Nucleus accumbens (tissue), 56 donors: ENCODE measurements at regions not wholly inside any gene's neighbourhood (a gene's known extent, or its start where the extent isn't known, plus 50 kb on each side); places are given as distances from the start of the nearest gene placed in this dataset.
"Not testable (repeated sequence)": the region's sequence is repeated elsewhere in the genome, so short reads cannot be mapped to it uniquely, and the experiment has no call there.

ENCODE experiments used
- DNase-seq, 56 donors: peaks; one replicate each; lab custom pipeline; 2025; lab: John Stamatoyannopoulos, UW

DNA sequence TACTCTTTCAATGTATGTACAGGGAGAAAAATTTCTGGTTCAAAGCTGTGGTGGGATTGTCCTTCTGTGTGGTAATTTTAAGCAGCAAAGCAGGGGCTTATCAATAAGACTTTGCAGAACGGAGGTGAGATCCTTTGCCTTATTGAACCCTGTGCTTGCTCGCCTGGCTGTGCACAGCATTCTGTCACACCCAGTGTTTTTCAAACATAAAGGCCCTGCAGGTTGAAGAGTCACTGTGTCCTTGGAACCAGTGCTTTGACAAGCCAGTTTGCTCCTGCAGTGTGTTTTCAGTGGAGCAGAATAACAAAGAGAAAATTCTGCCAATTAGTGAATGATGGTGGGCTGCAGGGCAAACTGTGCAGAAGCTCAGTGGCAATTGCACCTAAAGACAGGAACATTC is 236.7 kb upstream of the PCSK5 start:
- no peak for DNase-seq

- DNase-seq: no peak
Observed at GRCh38 chr9:75657015-75657414, 233.5 kb upstream of the PCSK5 start.

DNA sequence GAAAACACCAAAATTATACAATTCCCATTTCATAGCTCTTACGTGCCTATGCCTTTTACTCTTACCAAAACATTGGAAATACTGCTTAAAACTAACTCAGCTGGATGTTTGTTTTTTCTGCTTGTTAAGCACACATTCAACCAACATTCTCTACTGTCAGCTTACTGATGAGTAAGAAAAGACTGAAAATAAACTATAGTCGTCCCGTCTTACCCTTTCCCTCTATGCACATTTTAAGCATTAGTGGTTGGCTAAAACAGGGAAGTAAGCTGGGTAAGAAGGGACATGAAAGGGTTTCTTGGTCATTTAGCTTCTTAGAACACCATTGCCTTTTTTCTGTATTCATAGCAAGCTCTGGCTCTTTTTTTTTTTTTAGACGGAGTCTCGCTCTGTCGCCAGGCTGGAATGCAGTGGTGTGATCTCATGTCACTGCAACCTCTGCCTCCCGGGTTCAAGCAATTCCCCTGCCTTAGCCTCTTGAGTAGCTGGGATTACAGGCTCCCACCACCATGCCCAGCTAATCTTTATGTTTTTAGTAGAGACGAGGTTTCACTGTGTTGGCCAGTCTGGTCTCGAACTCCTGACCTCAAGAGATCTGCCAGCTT is 232.1 kb upstream of the PCSK5 start:
- DNase-seq: no peak

DNA sequence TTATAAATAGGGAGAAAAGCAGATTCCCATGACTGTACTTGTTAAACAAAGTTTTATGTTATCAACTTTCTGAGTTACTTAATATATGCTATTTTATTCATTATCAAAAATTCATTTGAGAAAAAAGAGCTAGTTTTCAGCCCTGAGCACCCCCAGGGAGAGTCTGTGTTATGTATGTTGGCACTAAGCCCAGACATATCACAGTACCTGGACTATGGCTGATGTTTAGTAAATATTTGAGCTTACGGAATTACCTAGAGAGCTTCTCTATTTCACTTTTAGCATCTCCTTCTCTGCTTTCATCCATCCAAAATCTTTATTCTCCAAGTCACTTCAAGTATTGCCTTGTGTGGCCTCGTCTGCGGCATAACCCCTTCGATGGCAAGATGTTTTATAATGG is 225.9 kb upstream of the PCSK5 start:
- DNase-seq: no peak

- no peak for DNase-seq
Observed at GRCh38 chr9:75666856-75667554, 223.5 kb upstream of the PCSK5 start.

DNA sequence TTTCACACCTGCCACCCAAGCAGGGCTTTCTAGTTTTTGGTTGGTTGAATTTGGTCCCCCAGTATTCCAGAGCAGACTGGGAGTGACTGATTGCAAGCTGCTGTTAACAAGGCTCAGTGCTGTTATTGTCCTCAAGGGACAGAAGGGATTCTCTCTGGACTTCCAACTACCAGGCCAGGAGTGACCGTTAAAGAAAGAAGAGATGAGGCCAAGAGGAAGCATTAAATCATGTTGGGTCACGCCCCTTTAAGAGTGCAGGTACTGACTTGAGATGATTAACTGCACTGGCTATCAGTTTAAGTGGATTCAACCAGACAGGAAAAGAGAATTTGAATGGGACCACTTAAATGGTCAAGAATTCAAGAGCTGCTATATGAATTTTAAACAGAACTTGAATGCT is 220.8 kb upstream of the PCSK5 start:
- DNase-seq: no peak

DNA sequence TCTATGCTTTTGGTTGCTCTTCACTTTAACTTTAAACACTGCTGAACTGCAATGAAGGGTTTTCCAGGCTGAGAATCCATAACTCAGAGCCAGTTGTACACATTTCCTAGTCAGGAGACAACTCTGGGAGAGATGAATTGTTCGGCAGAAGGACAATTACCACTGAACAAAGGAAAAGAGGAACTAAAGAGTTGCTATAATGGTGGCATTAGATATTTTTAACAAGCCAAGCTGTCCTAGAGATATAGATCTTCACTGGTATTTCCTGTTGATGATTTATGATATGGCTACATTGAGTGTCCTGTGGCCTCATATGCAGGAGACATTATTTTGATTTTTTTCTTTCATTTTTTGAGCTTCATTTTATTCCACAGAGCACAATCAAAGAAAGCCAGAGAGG is 219.1 kb upstream of the PCSK5 start:
- no peak for DNase-seq

- DNase-seq: no peak
Observed at GRCh38 chr9:75672478-75672877, 218.0 kb upstream of the PCSK5 start.

DNA sequence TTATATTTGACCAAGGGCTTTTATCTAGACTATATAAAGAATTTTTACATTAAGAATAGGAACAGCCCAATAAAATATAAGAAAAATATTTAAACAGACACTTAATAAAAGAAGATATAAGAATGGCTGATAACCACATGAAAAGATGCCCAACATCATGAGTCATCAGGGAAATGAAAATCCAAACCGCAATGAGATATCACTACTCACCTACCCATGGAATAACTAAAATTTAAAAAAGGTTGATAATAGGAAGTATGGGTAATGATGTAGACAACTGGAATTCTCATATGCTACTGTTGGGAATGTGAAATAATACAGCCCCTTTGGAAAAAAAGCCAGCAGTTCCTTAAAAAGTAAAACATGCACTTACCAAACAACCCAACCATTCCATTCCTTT is 206.9 kb upstream of the PCSK5 start:
- DNase-seq: no peak

- DNase-seq: peak in 10 of 56 donors; percentile 0 to 57 (median 8)
Observed at GRCh38 chr9:75685062-75685461, 205.4 kb upstream of the PCSK5 start.

DNA sequence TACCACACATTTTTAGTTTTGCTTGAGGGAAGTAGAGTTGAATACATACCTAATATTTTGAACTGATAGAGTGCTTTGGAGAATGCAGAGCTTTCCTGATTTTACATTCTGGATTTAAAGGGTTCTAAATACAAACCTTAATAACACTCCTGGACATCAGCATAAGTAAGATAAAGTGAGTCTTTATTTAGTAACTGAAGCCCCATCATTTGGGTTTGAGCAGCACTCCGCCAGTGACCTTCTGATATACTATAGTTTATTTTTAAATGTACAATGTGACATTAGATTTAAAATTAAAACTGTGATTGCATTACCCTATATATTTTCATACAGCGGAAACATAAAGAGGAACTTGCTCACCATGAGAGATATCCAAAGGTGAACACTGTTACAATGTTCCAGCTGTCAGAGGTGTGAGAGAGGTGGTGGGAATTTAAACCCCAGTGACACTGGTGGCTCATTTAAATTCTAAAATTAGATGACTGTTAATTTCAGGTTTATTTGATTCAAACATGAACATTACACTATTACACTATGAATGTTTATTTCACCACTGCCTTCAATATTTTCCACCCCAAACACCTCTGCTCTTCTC is 203.0 kb upstream of the PCSK5 start:
- DNase-seq: no peak

DNA sequence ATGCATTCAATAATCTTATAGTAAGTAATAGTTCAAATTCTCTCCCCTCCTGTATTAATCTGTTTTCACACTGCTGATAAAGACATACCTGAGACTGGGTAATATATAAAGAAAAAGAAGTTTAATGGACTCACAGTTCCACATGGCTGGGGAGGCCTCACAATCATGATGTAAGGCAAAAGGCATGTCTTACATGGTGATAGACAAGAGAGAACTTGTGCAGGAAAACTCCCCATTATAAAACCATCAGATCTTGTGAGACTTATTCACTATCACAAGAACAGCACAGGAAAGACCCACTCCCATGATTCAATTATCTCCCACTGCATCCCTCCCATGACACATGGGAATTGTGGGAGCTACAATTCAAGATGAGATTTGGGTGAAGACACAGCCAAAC is 199.9 kb upstream of the PCSK5 start:
- not testable (repeated sequence) for DNase-seq

- no peak for DNase-seq
Observed at GRCh38 chr9:75691408-75691807, 199.1 kb upstream of the PCSK5 start.

- no peak for DNase-seq
Observed at GRCh38 chr9:75692309-75692708, 198.2 kb upstream of the PCSK5 start.

DNA sequence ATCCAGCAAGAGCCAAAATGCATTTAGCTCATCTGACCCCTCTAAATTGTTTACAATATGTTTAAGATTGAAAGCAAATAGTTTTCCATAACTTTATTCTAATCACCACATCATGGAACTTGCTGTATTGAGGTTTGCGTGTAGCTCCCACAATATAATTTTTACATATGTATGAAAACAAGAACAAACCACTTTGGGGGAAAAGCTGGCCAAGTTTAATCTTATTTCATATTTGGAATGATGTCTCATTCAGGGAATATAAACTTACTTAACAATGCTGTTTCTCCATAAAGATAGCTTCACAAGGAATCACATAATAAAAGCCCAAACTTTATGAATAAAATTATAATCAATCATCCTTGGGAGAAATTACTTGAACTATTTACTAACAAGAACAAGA is 194.6 kb upstream of the PCSK5 start:
- DNase-seq: no peak

GRCh38 chr9:75699017-75699416 is 191.5 kb upstream of the PCSK5 start:
- DNase-seq: no peak

DNA sequence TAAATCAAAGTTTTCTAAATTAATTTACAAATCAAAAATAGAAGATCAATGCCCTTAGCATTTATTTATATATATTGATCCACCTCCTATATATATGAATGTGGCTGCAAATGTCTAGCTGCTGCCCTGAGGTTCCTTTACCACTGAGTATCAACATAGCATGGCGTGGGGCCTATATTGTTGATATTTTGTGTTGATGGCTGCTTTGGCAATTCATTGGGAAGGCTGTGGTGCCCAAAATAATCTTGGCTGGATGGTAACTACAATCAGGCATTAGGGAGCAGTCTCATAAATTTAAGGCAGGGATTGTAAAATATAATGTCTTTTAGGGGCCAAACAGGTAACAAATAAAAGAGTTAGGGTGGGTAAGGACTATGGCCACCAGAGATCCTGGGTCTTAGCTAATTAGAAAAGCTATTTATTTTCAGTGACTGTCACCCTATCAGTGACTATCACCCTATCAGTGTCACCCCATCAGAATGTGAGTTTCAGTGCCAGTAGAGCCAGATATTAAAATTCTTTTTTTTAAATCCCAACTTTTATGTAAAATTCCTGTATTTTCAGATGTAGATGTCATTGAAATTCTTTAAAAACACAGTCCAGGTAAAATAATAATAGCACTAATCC is 190.7 kb upstream of the PCSK5 start:
- no peak for DNase-seq

DNA sequence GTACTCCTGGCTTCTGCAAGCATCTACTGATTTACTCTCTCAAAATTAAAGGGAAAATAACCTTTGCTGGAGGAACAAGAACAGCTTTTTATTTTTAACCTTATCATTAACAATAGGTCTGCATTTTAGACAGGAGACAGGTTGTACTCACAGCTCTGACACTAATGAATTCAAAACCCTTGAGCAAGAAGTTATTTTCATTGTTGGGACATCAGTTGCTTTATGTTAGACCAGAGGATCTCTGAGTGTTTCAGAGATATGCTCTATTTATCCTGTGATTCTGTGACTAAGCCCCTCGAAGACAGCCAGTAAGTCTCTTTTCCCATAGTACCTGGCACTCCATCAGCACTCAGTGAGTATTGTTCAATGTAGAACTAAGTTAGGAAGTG is 190.2 kb upstream of the PCSK5 start:
- no peak for DNase-seq

GRCh38 chr9:75707191-75707590 is 183.3 kb upstream of the PCSK5 start:
- DNase-seq: no peak

DNA sequence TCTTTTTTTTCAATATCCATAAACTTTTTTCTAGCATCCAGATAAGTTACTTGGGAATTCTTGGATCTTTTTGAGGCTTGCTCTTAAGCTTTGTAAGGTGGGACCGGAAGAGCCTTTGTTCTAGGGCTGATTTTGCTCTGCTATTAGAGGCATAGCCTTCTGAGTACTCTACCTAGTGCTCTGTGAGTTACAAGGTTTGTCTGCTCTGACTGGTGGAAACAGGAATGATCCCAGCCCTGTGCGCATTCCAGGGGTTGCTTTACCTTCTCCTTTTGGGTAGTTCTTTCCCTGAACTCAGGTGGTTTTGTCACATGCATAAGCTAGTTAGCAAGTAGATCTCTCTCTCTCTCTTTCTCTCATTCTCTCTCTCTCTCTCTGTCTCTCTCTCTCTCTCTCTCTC is 180.8 kb upstream of the PCSK5 start:
- no peak for DNase-seq

- no peak for DNase-seq
Observed at GRCh38 chr9:75712700-75713099, 177.8 kb upstream of the PCSK5 start.

DNA sequence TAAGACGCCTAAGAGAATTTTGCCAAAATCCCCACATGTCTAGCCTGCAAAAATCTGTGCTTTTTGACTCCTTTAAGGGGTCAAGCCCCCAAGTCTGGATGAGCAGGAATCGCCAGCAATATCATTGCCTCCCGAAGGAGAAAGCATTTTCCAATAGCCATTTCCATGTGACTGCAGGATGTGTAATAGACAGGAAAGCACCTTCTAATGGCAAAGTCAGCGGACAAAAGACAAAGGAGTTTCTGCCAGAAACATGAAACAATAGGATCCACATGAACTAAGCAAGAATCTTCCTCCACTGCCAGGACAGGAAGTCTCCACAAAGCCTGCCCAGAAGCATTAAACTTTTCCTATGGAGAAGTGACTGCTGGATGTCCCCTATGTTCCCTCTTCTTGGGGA is 177.1 kb upstream of the PCSK5 start:
- DNase-seq: no peak
